GM10847 (cell line): ENCODE measurements at regions not wholly inside any gene's neighbourhood (a gene's known extent, or its start where the extent isn't known, plus 50 kb on each side); places are given as distances from the start of the nearest gene placed in this dataset.

Experiments used
- POLR2A ChIP-seq: IDR thresholded peaks from 2 replicates; pipeline ENCODE4 v1.6.1; 2011; ENCODE audit not compliant: insufficient read length; ENCODE audit errors: extremely low read depth

DNA sequence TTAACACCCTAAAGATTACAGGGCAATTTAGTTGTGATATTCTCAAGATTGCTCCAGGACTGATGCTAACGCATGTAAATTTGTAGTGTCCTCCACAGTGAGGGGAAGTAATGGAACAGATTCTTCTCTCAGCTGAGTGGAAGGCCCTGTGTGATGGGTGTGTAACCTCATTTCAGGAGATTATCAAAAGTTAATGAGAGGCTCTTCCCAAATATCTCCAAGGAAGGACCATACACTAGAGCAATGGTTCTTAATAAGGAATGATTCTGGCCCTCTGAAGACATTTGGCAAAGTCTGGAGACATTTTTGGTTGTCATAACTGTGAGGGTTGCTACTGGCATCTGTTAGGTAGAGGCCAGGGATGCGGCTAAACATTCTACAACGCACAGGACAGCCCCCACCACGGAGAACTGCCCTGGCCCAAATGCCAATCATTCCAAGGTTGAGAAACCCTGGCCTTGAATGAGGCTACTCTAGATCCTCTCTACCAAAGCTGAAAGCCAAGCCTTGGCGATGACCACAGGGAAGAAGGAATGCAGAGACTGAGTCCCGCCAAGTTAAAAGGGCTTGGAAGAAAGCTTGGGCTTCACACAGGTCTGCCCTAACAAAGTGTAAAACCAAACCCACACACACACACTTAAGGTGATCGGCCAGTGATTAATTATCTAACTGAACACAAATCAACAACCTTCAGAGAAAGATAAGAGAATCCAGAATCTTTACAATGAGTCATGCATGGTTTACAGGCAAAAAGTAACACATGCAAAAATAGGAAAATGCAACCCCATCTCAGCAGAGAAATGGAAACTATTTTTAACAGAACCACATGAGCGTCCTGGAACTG, 135.8 kb downstream of the SYF2 start:
- no peak for TF ChIP-seq POLR2A

DNA sequence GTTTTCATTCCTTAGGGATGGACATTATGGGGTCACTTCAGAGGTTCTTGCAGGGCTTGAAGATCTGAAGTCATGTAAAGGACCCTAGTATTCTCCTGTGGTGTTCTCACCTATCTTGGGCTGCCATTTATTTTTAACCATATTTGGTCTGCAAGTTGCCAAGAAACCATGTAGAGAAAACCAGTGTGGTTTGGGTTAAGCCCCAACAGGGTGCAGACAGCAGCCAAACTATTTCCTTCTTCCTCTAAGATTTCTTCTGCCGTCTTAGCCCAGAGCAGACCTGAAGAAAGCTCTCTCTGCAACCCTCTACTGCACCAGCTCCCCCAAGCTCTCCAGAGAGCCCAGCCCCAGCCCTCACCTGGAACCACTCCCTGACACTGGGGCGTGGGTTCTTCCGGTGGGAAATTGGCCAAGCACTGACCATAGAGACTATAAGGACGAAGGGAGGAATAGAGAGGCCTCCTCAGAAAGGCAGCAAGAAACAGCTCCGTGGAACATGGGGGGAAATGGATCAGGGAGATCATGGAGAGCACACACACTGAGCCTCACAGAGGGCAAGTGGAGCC, 136.6 kb downstream of the SYF2 start:
- TF ChIP-seq POLR2A = no peak

DNA sequence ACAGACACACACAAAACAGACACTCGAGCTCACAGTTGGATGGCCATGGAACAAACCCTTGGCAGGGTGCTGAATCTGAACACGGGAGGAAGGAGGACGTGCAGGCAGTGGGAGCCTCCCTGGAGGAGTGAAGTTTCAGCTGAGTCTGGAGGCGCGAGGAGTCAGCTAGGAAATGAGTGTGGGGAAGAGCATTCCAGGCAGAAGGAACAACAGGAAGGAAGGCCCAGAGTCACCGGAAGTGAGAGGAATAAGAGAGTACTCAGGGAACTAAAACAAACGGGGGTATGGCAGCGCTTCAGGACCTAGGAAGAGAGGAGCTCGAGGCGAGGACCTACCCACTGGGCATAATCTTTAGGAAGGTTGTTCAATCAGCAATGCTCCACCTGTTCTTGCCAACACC, 137.3 kb downstream of the SYF2 start:
- no peak for TF ChIP-seq POLR2A

DNA sequence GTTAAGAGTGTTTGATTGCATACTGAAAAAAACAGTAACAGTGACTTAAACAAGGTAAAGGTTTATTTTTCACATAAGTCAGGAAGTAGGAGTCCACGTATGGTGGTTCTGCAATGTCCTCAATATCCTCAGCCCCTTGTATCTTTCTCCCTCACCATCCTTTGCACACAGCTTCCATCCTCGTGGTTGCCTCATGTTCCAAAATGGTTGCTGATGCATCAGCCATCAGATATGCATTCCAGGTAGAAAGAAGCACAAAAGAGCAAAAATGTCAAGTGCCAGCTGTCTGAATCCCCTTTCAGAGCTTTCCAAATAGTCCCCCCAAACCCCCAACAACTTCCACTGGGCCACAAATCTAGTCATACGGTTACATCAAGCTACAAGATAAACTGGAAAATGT, 138.1 kb downstream of the SYF2 start:
- no peak for TF ChIP-seq POLR2A

DNA sequence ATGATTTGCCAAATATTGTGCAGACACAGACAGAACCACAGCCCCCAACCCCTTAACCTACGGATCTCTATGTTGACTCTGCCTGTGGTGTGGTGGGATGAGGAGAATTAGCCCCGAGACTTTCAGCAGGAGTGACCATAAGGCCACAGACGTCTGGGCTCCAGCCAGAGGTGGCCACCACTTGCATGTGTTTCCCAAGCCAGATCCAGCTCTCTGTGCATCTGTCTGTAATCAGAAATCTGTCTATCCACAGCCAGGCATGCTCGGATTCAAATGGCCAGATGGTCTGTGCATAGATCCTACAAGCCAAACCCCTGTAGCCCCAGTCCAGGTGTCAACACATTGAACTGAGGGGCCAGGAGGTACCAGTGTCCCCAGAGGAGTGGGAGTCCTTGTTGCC, 140.6 kb downstream of the SYF2 start:
- no peak for TF ChIP-seq POLR2A

DNA sequence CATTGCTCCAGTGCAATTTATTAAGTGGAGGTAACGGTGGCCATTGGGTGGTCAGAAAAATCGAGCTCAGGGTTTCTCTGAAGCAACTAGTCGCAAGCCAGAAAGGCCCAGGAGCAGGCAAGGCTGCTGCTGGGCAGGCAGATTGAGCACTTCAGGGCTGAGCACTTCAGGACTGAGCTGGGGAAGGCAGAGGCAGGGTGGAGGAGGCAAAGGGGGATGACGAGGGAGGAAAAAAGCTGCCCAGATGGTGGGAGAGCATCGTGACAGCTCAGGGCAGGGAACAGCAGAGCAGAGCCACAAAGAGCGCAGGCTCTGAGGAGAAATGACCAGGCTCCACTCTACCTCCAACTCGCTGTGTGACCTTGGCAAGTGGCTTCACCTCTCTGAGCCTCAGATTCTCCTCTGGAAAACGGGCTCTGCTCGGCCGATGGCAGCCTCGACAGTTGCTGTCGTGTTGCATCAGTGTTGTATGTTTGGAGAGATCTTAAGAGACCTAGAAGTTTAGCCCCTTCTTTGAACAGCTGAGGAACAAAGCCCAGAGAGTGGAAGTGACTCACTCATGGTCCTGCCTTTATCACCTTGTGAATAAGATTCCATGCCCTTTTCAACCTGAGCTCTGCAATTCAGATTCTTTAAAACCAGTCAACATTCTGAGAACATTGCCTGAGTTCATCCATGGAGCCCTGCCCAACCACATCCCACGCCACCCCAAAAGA, 141.4 kb downstream of the SYF2 start:
- no peak for TF ChIP-seq POLR2A

DNA sequence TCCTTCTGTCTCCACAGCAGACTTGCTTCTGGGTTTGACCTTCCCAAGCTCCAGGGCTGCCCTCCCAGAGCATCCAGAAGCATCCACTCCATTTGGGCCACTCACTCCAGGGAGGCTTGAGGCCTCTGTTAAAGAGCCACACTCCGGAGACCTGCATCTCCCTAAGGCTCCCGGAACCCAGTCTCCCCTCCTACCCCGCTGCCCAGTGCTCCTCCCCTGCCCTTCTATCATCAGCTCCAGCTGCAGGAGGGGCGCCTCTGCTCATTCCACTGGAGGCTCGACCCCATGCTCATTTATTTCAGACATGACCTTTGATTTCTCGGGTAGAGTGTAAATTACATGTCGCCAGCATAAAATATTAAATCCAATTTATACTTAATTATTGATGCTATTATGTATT, 142.5 kb downstream of the SYF2 start:
- no peak for TF ChIP-seq POLR2A

DNA sequence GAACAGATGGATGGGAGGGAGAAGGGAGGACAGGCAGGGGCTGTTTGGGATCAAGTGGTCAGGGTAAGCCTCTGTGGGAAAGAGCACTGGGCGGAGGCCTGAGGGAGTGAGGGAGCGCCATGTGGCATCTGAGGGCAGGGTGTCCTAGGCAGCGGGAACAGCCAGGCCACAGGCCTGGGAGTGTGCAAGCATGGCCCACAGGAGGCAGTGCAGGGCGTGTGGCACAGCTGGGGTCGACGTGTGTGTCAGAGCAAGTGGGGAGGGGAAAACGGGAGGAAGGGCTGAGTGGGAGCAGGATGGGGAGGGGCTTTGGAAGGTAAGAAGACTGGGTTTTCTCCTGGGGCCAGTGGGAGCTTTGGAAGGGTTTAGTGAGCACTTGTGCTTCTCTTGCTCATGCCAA, 143.4 kb downstream of the SYF2 start:
- no peak for TF ChIP-seq POLR2A

DNA sequence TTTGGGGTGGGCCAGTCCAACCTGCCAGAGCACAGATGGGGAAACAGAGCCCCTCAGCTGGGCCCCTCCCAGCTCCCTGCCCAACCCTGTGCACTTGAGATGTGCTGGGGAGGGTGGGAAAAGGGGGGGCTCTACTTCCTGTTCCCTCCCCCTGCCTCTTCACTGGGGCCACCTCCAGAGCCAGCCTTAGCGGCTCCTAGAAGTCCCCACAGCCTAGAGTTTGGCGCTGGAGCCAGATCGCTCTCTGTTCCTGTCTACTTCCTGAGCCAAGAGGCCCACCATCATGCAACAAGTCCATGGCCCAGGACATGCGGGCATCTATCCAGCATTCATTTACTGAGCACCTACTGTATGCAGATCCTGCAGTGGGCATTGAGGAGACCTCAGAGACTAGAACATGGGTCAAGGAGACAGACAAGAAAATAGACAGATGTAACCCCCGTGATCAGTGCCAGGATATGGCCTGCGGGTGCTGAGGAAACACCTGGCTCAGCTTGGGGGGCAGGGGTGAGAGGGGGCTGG, 144.1 kb downstream of the SYF2 start:
- no peak for TF ChIP-seq POLR2A

DNA sequence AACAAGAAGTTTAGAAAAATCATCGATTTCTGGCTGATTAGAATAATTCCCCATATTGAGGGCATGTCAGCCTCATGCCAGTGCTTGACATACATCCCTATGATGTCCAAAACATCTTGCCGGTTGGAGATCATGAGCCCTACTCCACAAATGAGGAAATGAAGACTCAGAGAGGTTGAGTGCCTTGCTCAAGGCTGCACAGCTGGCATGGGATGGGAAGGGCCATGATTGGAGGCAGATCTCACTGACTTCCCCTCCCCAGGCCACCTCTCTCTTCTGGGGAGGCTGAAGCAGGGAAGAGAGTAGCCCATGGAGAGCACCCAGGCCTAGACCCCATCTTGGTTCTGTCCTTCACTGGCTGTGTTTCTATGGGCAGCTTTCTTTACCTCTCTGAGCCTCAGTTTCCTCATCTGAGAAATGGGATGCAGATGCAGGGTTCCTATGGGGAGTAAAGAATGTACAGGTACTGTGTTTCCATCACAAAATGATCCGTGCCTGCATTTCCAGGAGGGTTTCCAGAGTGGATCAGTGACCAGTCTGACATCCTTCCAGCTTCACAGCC, 145.7 kb downstream of the SYF2 start:
- no peak for TF ChIP-seq POLR2A

DNA sequence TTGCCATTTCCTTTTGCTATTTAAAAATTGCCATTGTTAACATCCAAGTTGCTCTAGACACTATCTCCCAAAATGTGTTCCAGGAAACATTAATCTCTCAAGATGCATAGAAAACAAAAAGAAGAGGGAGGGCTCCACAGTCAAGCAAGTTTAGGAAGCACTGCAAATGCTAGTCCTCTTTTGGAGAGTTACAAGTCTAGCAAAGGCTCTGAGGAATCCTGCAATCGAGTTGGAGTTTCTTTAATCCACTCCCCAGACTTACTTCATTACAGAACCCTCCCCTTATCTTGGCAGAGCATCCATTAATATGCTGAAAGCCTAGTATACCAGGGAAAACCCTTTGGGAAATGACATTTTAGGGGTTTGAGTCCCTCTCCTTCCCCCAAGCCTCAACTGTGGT, 147.9 kb downstream of the SYF2 start:
- TF ChIP-seq POLR2A = no peak

DNA sequence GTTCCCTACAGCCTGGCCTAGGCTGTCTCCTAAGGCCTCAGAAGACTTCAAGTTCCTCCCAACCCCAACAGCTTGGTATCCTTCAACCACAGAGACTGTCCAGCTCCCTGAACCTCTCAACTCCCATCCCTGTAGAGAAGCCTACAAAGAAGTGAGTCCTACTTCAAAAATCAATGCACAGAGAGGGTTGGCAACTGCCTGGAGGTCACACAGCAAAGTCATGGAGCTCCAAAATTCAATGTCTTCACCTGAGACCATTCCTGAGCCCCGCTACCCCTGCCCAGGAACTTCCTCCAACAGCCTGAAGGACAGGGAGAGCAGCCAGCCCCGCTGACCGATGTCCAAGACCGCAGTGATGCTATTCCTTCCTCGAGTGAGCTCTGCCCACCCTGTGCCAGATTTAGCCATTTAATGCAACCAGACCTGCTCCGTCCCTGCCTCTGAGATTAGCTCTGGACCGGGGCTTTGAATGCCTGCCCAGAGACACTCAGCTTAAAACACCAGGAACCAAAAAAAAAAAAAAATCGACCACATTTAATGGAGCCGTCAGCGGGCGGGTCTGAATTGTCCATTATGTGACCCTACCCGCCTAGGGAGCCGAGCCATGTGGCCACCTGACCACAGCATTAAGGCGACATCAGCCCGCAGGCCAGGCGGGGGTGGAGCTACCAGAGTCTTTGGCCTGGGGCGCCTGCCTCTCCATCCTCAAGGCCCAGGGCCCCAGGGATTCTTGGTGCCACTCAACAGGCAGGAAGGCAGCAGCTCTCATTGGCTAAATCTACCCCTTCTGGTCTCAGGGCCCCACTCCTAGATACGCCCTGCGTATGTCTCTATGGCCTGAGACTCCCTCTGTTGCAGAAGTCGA, 148.6 kb downstream of the SYF2 start:
- no peak for TF ChIP-seq POLR2A

DNA sequence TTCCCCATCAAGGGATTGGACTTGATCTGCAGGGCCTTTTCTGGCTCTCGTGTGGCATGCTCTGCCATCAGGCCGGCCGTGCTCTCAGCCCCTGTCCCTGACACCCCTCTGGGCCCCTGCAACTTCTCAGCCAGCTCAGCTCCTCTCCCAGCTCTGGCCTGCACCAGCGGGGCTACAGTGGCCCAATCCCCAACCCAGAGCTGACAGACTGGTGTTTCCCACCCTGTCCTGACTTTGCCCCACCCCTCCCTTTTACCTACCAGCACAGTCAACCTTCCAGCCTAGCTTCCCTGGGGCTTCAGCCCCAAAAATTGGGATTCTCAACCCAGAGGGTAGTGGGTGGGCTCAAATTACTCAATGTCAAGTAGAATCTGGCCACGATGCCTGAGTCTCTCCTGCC, 149.3 kb downstream of the SYF2 start:
- no peak for TF ChIP-seq POLR2A

DNA sequence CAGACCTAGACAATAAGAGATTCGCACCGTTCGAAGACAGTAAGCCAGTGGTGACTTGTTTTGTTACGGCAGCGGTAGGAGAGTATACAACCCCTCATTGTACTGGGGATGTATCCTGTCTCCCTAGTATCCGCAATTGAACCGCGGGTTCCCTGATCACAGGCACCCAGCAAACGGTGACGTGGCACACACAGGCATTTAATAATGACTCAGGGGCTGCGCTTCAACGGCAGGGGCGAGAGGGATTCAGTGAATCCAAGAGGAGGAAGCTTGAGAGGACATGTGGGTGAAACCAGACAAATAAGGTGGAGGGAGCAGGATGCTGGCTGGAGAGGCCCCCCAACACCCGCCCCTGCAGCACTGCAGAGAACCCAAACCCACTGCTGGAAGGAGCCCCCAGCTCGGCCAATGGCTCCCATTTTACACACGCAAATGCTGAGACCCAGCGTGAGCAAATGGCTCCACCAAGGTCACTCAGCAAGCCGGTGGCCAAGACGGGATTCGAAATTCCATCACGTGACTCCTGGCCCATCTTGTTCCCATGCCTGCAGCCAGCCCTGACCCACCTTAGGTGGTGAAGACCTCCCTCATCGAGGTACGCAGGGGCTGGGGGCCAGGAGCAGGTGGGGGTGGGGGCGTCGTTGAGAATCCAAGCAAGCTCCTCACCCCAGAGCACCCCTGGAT, 149.9 kb downstream of the SYF2 start:
- TF ChIP-seq POLR2A = no peak
